ENCODE measurements at regions not wholly inside any gene's neighbourhood (a gene's known extent, or its start where the extent isn't known, plus 50 kb on each side); places are given as distances from the start of the nearest gene placed in this dataset.

DNA sequence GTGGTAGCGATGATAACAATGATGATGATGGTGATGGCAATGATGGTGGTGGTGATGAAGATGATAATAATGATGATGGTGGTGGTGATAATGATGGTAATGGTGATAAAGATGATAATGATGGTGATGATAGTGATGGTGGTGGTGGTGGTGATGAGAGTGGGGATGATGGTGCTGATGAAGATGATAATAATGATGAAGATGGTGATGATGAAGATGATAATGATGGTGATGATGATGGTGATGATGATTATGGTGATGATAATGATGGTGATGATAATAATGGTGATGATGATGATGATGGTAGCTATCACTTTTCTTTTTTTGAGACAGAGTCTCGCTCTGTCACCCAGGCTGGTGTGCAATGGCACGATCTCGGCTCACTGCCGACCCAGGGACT lies 144.5 kb upstream of the PCBD1 start:
- H3K27me3 ChIP-seq (ENCODE audit: insufficient read depth, low read length), result no peaks in the 10 kb centered on the region

DNA sequence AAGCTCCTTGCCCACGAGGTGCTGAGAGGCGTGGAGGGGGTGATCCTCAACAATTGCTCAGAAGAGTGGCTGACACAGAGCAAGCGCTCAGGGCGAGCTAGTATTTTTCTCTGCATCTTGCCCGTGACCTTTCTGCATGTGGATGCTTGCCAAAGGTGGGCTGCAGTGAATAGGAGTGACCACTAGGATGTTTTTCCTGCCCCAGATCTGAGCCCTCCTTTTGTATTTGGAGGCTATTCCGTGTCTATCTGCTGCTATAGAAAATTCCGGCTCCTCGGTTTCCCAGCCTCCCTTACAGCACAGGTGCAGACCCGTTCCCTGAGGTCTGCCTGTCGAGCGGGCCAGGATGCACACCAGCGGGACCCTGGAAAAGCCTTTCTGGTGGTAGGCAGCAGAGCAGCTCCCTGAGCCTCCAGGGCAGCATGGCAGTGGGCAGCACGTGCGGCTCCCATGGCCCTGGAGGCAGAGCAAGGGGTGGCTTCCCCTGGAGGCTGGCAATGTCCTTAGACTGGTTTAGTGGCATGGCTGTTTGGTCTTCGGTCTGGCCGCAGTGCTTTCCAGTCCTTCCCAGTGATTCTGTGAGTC lies 145.1 kb upstream of the PCBD1 start:
- no peaks in the 10 kb centered on the region for H3K9me3 ChIP-seq (ENCODE audit: low read length)
- no peak overlapping the region for H3K4me3 ChIP-seq (ENCODE audit: low read depth, low read length, poor library complexity, severe bottlenecking)
- no peaks in the 10 kb centered on the region for H4K20me1 ChIP-seq (ENCODE audit: insufficient read depth, low read length)
- H3K9ac ChIP-seq (ENCODE audit: low read length), result no peak overlapping the region
- H3K36me3 ChIP-seq (ENCODE audit: insufficient read depth, low read length), result no peaks in the 10 kb centered on the region
- no peaks in the 10 kb centered on the region for H3K9me2 ChIP-seq (ENCODE audit: low read depth, low read length)
- H3K4me1 ChIP-seq (ENCODE audit: insufficient read depth, low read length, severe bottlenecking), result no peaks in the 10 kb centered on the region
- no peak overlapping the region for H3K4me2 ChIP-seq (ENCODE audit: low read length)
- H3K79me2 ChIP-seq (ENCODE audit: insufficient read depth, low read length), result no peaks in the 10 kb centered on the region
- H2AFZ ChIP-seq (ENCODE audit: low read length), result no peak overlapping the region
- no peaks in the 10 kb centered on the region for H3K27me3 ChIP-seq (ENCODE audit: insufficient read depth, low read length)
- no peak overlapping the region for H3K27ac ChIP-seq (ENCODE audit: low read depth, low read length, poor library complexity, severe bottlenecking)
- no peaks in the 10 kb centered on the region for H3F3A ChIP-seq (ENCODE audit: insufficient read depth, low read length)
- TF ChIP-seq, protein P1, sequence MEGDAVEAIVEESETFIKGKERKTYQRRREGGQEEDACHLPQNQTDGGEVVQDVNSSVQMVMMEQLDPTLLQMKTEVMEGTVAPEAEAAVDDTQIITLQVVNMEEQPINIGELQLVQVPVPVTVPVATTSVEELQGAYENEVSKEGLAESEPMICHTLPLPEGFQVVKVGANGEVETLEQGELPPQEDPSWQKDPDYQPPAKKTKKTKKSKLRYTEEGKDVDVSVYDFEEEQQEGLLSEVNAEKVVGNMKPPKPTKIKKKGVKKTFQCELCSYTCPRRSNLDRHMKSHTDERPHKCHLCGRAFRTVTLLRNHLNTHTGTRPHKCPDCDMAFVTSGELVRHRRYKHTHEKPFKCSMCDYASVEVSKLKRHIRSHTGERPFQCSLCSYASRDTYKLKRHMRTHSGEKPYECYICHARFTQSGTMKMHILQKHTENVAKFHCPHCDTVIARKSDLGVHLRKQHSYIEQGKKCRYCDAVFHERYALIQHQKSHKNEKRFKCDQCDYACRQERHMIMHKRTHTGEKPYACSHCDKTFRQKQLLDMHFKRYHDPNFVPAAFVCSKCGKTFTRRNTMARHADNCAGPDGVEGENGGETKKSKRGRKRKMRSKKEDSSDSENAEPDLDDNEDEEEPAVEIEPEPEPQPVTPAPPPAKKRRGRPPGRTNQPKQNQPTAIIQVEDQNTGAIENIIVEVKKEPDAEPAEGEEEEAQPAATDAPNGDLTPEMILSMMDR (IDR thresholded peaks at IDR 0.05; ENCODE audit: low read length), result no peak
- TF ChIP-seq EZH2 (IDR thresholded peaks at IDR 0.05; ENCODE audit: borderline replicate concordance, low read length), result no peak

More for the DNA sequence above, 144.5 kb upstream of the PCBD1 start:
- Histone ChIP-seq H3K79me2 (ENCODE audit: insufficient read depth, low read length) (no peaks in the 10 kb centered on the region), H3K9me3 (ENCODE audit: low read length) (no peaks in the 10 kb centered on the region), H3K4me1 (ENCODE audit: insufficient read depth, low read length, severe bottlenecking) (no peaks in the 10 kb centered on the region), H3K9me2 (ENCODE audit: low read depth, low read length) (no peaks in the 10 kb centered on the region), H3F3A (ENCODE audit: insufficient read depth, low read length) (no peaks in the 10 kb centered on the region), H3K4me3 (ENCODE audit: low read depth, low read length, poor library complexity, severe bottlenecking) (no peak overlapping the region), H3K36me3 (ENCODE audit: insufficient read depth, low read length) (no peaks in the 10 kb centered on the region), H3K9ac (ENCODE audit: low read length) (no peak overlapping the region), H2AFZ (ENCODE audit: low read length) (no peak overlapping the region), H3K4me2 (ENCODE audit: low read length) (no peak overlapping the region), H3K27ac (ENCODE audit: low read depth, low read length, poor library complexity, severe bottlenecking) (no peak overlapping the region), H4K20me1 (ENCODE audit: insufficient read depth, low read length) (no peaks in the 10 kb centered on the region)
- no peak for TF ChIP-seq EZH2 (IDR thresholded peaks at IDR 0.05; ENCODE audit: borderline replicate concordance, low read length)
- TF ChIP-seq, protein P1 (IDR thresholded peaks at IDR 0.05; ENCODE audit: low read length), result no peak

- Histone ChIP-seq H3K9me2 (ENCODE audit: low read depth, low read length) (no peaks in the 10 kb centered on the region), H2AFZ (ENCODE audit: low read length) (no peak overlapping the region), H3K36me3 (ENCODE audit: insufficient read depth, low read length) (no peaks in the 10 kb centered on the region), H3K9me3 (ENCODE audit: low read length) (no peaks in the 10 kb centered on the region), H3K4me2 (ENCODE audit: low read length) (no peak overlapping the region), H3K79me2 (ENCODE audit: insufficient read depth, low read length) (no peaks in the 10 kb centered on the region), H3K4me3 (ENCODE audit: low read depth, low read length, poor library complexity, severe bottlenecking) (no peak overlapping the region), H3K27ac (ENCODE audit: low read depth, low read length, poor library complexity, severe bottlenecking) (no peak overlapping the region), H4K20me1 (ENCODE audit: insufficient read depth, low read length) (no peaks in the 10 kb centered on the region), H3K9ac (ENCODE audit: low read length) (no peak overlapping the region), H3K27me3 (ENCODE audit: insufficient read depth, low read length) (no peaks in the 10 kb centered on the region), H3F3A (ENCODE audit: insufficient read depth, low read length) (no peaks in the 10 kb centered on the region), H3K4me1 (ENCODE audit: insufficient read depth, low read length, severe bottlenecking) (no peaks in the 10 kb centered on the region)
- TF ChIP-seq EZH2 (IDR thresholded peaks at IDR 0.05; ENCODE audit: borderline replicate concordance, low read length), result no peak
- TF ChIP-seq, protein P1 (IDR thresholded peaks at IDR 0.05; ENCODE audit: low read length), result no peak
These were observed 147.3 kb upstream of the PCBD1 start for GRCh38 chr10:71035511-71036296.
